HG02973 (cell line): ENCODE measurements at regions not wholly inside any gene's neighbourhood (a gene's known extent, or its start where the extent isn't known, plus 50 kb on each side); places are given as distances from the start of the nearest gene placed in this dataset.
A peak's percentile ranks its signal among the peaks of the same experiment; 100 is the strongest.

Source experiments
- ATAC-seq: cut with Tn5 transposase; IDR thresholded peaks from one replicate; pipeline ENCODE4 v1.9.1; 2021; ENCODE audit warnings: moderate library complexity; ENCODE audit not compliant: unreplicated experiment

- no peak for ATAC-seq
These were observed 87.8 kb downstream of the PMP22 start for GRCh38 chr17:15177343-15177742.

GRCh38 chr17:15175356-15175755, 89.8 kb downstream of the PMP22 start:
- no peak for ATAC-seq

- ATAC-seq: peak; percentile 71
These were observed 93.7 kb downstream of the PMP22 start for GRCh38 chr17:15171167-15172047.

- ATAC-seq: no peak
These were observed 95.5 kb downstream of the PMP22 start for GRCh38 chr17:15169676-15170075.

GRCh38 chr17:15168379-15168778, 96.7 kb downstream of the PMP22 start:
- ATAC-seq: no peak

GRCh38 chr17:15161395-15161794, 103.7 kb downstream of the PMP22 start:
- ATAC-seq: no peak

- ATAC-seq: no peak
These were observed 108.1 kb downstream of the PMP22 start for GRCh38 chr17:15157051-15157450.

GRCh38 chr17:15154618-15155017, 110.5 kb downstream of the PMP22 start:
- ATAC-seq: no peak

GRCh38 chr17:15145621-15146020, 119.5 kb downstream of the PMP22 start:
- no peak for ATAC-seq

- no peak for ATAC-seq
These were observed 121.6 kb downstream of the PMP22 start for GRCh38 chr17:15143524-15143923.

- ATAC-seq: no peak
These were observed 130.8 kb downstream of the PMP22 start for GRCh38 chr17:15134363-15134762.

GRCh38 chr17:15133826-15134225, 131.3 kb downstream of the PMP22 start:
- ATAC-seq: no peak

- ATAC-seq: no peak
These were observed 132.0 kb downstream of the PMP22 start for GRCh38 chr17:15133143-15133542.

GRCh38 chr17:15130426-15130825, 134.7 kb downstream of the PMP22 start:
- ATAC-seq: no peak

- ATAC-seq: no peak
These were observed 135.1 kb downstream of the PMP22 start for GRCh38 chr17:15129986-15130385.

- no peak for ATAC-seq
These were observed 140.4 kb downstream of the PMP22 start for GRCh38 chr17:15124746-15125145.

- ATAC-seq: no peak
These were observed 140.9 kb downstream of the PMP22 start for GRCh38 chr17:15124264-15124595.

GRCh38 chr17:15123593-15124263, 141.4 kb downstream of the PMP22 start:
- no peak for ATAC-seq

GRCh38 chr17:15122857-15123256, 142.3 kb downstream of the PMP22 start:
- no peak for ATAC-seq

- ATAC-seq: no peak
These were observed 143.7 kb downstream of the PMP22 start for GRCh38 chr17:15121426-15121825.

GRCh38 chr17:15119968-15120367, 145.2 kb downstream of the PMP22 start:
- no peak for ATAC-seq

GRCh38 chr17:15117239-15117638, 147.9 kb downstream of the PMP22 start:
- no peak for ATAC-seq
